Fibroblast of lung (primary cell): ENCODE measurements at regions not wholly inside any gene's neighbourhood (a gene's known extent, or its start where the extent isn't known, plus 50 kb on each side); places are given as distances from the start of the nearest gene placed in this dataset.

Experiments
- DNase-seq, 2 donors: peaks; one replicate each; pipeline versions ENCODE4 v3.0.0 to v3.0.0-alpha.2; 2010; ENCODE audit warnings: low read depth in 2 of 2
- H2AFZ ChIP-seq: 2 replicates; pipeline ENCODE4 v1.5.1; 2012; ENCODE audit warnings: low read length, control low read depth, inconsistent platforms
- H3K27ac ChIP-seq: 2 replicates; pipeline ENCODE4 v1.5.1; 2011; ENCODE audit warnings: low read length, control low read depth; ENCODE audit not compliant: insufficient read depth
- H3K27me3 ChIP-seq: 2 replicates; pipeline ENCODE4 v1.5.1; 2011; ENCODE audit warnings: mild to moderate bottlenecking, low read length; ENCODE audit not compliant: control insufficient read depth, insufficient read depth
- H3K36me3 ChIP-seq: 2 replicates; pipeline ENCODE4 v1.5.1; 2011; ENCODE audit warnings: low read length; ENCODE audit not compliant: control insufficient read depth, insufficient read depth
- H3K4me1 ChIP-seq: 2 replicates; pipeline ENCODE4 v1.5.1; 2011; ENCODE audit warnings: low read length; ENCODE audit not compliant: control insufficient read depth, insufficient read depth; ENCODE audit errors: extremely low read depth
- H3K4me2 ChIP-seq: 2 replicates; pipeline ENCODE4 v1.5.1; 2011; ENCODE audit warnings: low read length, control low read depth; ENCODE audit not compliant: insufficient read depth; ENCODE audit errors: extremely low read depth
- H3K4me3 ChIP-seq, 4 experiments: fragments of 200-600 bp in 1 of 4; sonication (generic) in 1 of 4; replicated peaks in 1 of 4; 2 replicates each; pipeline ENCODE4 v1.5.1; 2011 to 2016; ENCODE audit warnings: low read length in 4 of 4, low read depth in 3 of 4, mild to moderate bottlenecking in 3 of 4, control low read depth in 2 of 4, inconsistent platforms in 1 of 4, mixed read lengths in 1 of 4; ENCODE audit not compliant: insufficient read depth in 1 of 4; ENCODE audit errors: control extremely low read depth in 1 of 4
- H3K79me2 ChIP-seq: 2 replicates; pipeline ENCODE4 v1.5.1; 2012; ENCODE audit warnings: mild to moderate bottlenecking, low read length, inconsistent platforms; ENCODE audit not compliant: control insufficient read depth, insufficient read depth
- H3K9ac ChIP-seq: 2 replicates; pipeline ENCODE4 v1.5.1; 2011; ENCODE audit warnings: mild to moderate bottlenecking, low read length, control low read depth; ENCODE audit not compliant: insufficient read depth
- H3K9me3 ChIP-seq: 2 replicates; pipeline ENCODE4 v1.5.1; 2012; ENCODE audit warnings: low read depth, low read length; ENCODE audit not compliant: control insufficient read depth, insufficient read depth
- H4K20me1 ChIP-seq: 2 replicates; pipeline ENCODE4 v1.5.1; 2011; ENCODE audit warnings: low read length; ENCODE audit not compliant: control insufficient read depth, insufficient read depth; ENCODE audit errors: extremely low read depth
- EZH2 ChIP-seq: IDR thresholded peaks from 2 replicates; pipeline ENCODE4 v1.5.1; 2012; ENCODE audit warnings: low read length, control low read depth, mild to moderate bottlenecking; ENCODE audit errors: missing control alignments
- TF ChIP-seq, protein P1 (sequence below), 2 donors: IDR thresholded peaks in 1 of 2; conservative IDR thresholded peaks in 1 of 2; 1 replicate in 1 of 2; 2 replicates in 1 of 2; pipeline ENCODE4 v1.5.1; 2011 to 2012; ENCODE audit warnings: low read length in 2 of 2, control low read depth in 1 of 2, inconsistent platforms in 1 of 2, low read depth in 1 of 2, mild to moderate bottlenecking in 1 of 2

GRCh38 chr7:4513450-4513849 is 168.6 kb upstream of the FOXK1 start:
- Histone ChIP-seq H3K36me3 (no peaks in the 10 kb centered on the region), H2AFZ (no peak overlapping the region), H3K9me3 (no peaks in the 10 kb centered on the region), H3K4me2 (no peak overlapping the region), H3K4me3 (no peak overlapping the region), H3K27me3 (no peaks in the 10 kb centered on the region), H3K4me1 (no peaks in the 10 kb centered on the region), H3K9ac (no peak overlapping the region), H3K27ac (no peak overlapping the region), H4K20me1 (no peaks in the 10 kb centered on the region), H3K79me2 (no peaks in the 10 kb centered on the region)
- DNase-seq: no peak
- TF ChIP-seq EZH2: no peak
- TF ChIP-seq, protein P1, sequence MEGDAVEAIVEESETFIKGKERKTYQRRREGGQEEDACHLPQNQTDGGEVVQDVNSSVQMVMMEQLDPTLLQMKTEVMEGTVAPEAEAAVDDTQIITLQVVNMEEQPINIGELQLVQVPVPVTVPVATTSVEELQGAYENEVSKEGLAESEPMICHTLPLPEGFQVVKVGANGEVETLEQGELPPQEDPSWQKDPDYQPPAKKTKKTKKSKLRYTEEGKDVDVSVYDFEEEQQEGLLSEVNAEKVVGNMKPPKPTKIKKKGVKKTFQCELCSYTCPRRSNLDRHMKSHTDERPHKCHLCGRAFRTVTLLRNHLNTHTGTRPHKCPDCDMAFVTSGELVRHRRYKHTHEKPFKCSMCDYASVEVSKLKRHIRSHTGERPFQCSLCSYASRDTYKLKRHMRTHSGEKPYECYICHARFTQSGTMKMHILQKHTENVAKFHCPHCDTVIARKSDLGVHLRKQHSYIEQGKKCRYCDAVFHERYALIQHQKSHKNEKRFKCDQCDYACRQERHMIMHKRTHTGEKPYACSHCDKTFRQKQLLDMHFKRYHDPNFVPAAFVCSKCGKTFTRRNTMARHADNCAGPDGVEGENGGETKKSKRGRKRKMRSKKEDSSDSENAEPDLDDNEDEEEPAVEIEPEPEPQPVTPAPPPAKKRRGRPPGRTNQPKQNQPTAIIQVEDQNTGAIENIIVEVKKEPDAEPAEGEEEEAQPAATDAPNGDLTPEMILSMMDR (conservative IDR thresholded peaks at IDR 0.05 in 1 of 2, IDR thresholded peaks at IDR 0.05 in 1 of 2; ENCODE audit: low read depth in 1 of 2, low read length in 2 of 2): no peak

DNA sequence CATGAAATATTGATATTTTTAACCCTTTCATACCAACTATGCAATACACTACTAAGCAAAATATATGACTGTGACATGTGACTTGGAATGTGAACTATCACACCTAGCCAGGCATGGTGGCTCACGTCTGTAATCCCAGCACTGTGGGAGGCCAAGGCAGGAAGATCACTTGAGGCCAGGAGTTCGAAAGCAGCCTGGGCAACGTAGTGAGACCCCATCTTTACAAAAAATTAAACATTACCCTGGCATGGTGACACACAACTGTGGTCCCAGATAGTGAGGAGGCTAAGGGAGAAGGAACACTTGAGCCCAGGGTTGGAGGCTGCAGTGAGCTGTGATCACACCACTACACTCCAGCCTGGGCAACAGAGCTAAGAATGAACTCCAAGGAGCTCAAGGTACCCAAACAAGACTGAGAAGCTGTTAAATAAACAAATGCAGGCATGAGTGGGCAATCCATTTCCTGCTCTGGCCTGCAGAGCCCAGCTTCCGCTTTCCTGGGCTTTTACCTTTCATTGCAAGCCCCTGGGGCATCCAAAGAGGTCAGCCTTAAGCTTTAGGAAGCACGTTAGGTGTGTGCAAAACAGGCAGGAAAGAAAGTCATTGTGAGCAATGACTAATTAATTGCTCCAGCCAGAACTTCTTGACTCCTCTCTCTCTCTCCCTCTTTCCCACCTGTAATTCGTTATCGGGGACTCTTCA is 162.1 kb upstream of the FOXK1 start:
- Histone ChIP-seq H3K4me1 (no peaks in the 10 kb centered on the region), H3K79me2 (no peaks in the 10 kb centered on the region), H3K36me3 (no peaks in the 10 kb centered on the region), H3K27me3 (no peaks in the 10 kb centered on the region), H3K9me3 (no peaks in the 10 kb centered on the region), H3K9ac (no peak overlapping the region), H3K4me3 (no peak overlapping the region), H4K20me1 (no peaks in the 10 kb centered on the region), H3K27ac (no peak overlapping the region), H2AFZ (no peak overlapping the region), H3K4me2 (no peak overlapping the region)
- no peak for TF ChIP-seq EZH2
- TF ChIP-seq, protein P1 (conservative IDR thresholded peaks at IDR 0.05 in 1 of 2, IDR thresholded peaks at IDR 0.05 in 1 of 2; ENCODE audit: low read depth in 1 of 2, low read length in 2 of 2): no peak
- no peak for DNase-seq

DNA sequence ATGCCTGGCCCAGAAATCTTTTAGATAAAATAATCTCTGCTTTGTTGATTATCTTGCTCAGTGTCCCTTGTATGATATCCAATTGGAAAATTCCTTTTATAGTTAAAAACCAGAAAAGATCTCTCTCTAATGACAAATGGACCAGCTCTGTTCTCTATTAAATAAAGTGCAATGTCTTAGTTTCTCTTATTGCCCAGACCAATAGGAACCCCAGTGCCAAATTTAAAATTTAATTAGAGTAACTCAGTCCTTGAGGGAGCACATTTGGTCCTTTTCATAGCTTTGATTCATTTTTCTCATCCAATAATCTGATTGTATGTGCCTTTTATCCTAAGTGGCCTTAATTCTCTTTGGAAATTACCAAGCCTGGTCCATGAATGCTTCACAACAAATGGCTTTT is 158.9 kb upstream of the FOXK1 start:
- no peaks in the 10 kb centered on the region for H3K4me1 ChIP-seq
- no peak overlapping the region for H3K4me3 ChIP-seq
- TF ChIP-seq, protein P1 (conservative IDR thresholded peaks at IDR 0.05 in 1 of 2, IDR thresholded peaks at IDR 0.05 in 1 of 2; ENCODE audit: low read depth in 1 of 2, low read length in 2 of 2): no peak
- TF ChIP-seq EZH2: no peak
- H3K9me3 ChIP-seq: no peaks in the 10 kb centered on the region
- no peaks in the 10 kb centered on the region for H3K27me3 ChIP-seq
- DNase-seq: no peak
- H4K20me1 ChIP-seq: no peaks in the 10 kb centered on the region
- H3K9ac ChIP-seq: no peak overlapping the region
- no peak overlapping the region for H2AFZ ChIP-seq
- H3K79me2 ChIP-seq: no peaks in the 10 kb centered on the region
- no peak overlapping the region for H3K27ac ChIP-seq
- H3K4me2 ChIP-seq: no peak overlapping the region
- H3K36me3 ChIP-seq: no peaks in the 10 kb centered on the region
